ENCODE measurements at regions not wholly inside any gene's neighbourhood (a gene's known extent, or its start where the extent isn't known, plus 50 kb on each side); places are given as distances from the start of the nearest gene placed in this dataset.

DNA sequence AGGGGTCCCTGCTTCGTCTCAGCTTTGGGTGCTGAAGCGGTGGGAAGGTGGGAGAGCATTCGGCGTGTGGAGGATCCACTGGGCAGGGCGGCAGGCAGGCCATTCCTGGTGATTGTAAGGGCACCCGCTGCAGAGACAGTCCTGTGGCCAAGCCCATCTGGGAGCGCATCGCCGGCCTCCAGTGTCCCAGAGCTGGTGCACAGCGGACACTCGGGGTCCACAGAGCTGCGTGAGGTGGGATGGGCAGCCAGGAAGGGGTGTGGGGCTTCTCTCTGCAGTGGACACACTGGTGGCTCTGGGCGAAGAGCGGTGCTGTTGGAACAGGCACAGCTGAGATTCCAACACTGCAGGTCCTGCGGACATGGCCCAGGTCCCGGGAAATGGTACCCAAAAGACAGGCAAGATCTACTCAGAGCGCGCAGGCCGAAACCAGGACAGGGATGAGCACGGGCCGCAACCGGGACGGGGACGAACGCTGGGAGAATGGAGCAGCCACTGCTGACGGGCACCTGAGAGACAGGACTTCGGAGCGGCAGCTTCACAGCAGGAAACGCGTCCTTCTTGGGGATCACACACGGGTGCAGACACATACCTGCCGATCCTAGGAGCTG is 188.2 kb downstream of the ERMARD start:
- no peak overlapping the region for H4K91ac ChIP-seq (replicated peaks; ENCODE audit: insufficient read length, low read length)
- POLR2A ChIA-PET (ENCODE audit: partially characterized antibody): no interaction called here
- H2BK5ac ChIP-seq (ENCODE audit: low read depth, low read length): no peak overlapping the region
- H3K27me3 ChIP-seq (replicated peaks in 1 of 4; ENCODE audit: control insufficient read depth in 3 of 4, extremely low read depth in 1 of 4, insufficient read depth in 3 of 4, low read length in 3 of 4): peaks cover 0 to 34% (median 10%) of the 10 kb centered on the region in 4 experiments; a peak in 6 of 7 replicates
- H2BK15ac ChIP-seq (ENCODE audit: low read length): no peak overlapping the region
- H3K4me1 ChIP-seq (replicated peaks in 1 of 4; ENCODE audit: control insufficient read depth in 3 of 4, insufficient read depth in 4 of 4, low read length in 3 of 4): peaks cover 0 to 8% (median 4%) of the 10 kb centered on the region in 4 experiments; a peak in 4 of 7 replicates
- H3K18ac ChIP-seq (ENCODE audit: extremely low read depth, low read length): no peak overlapping the region
- H3K79me1 ChIP-seq (ENCODE audit: low read depth, low read length): no peaks in the 10 kb centered on the region
- no peak overlapping the region for H2AFZ ChIP-seq (ENCODE audit: low read length)
- 0 out of 4 replicates have a peak, but pooled peaks cover 0 to 3% of the 10 kb centered on the region in 2 experiments for H3K9me3 ChIP-seq (ENCODE audit: insufficient read depth in 2 of 2, low read depth in 1 of 2, low read length in 1 of 2)
- H3K14ac ChIP-seq (ENCODE audit: insufficient read length): no peak overlapping the region
- no peak overlapping the region for H2BK12ac ChIP-seq (ENCODE audit: low read depth, low read length)
- H3K27ac ChIP-seq (ENCODE audit: low read depth, low read length): no peak overlapping the region
- H4K20me1 ChIP-seq (replicated peaks in 1 of 2; ENCODE audit: control insufficient read depth in 1 of 2, insufficient read depth in 2 of 2, low read length in 2 of 2): peaks cover 0 to 2% of the 10 kb centered on the region in 2 experiments
- H3K9ac ChIP-seq (replicated peaks in 1 of 4; ENCODE audit: extremely low read depth in 1 of 4, low read depth in 3 of 4, low read length in 3 of 4): no peak overlapping the region
- no peak overlapping the region for H3K4me3 ChIP-seq (ENCODE audit: extremely low read depth in 1 of 4, insufficient read depth in 2 of 4, low read depth in 3 of 4, low read length in 4 of 4)
- no peaks in the 10 kb centered on the region for H3K23me2 ChIP-seq (ENCODE audit: low read depth, low read length)
- no peak overlapping the region for H4K8ac ChIP-seq (ENCODE audit: extremely low read depth, insufficient read depth, low read length)
- DNase-seq (ENCODE audit: low read depth in 1 of 2, low spot score in 2 of 2) (no peak), FAIRE-seq (no peak)
- H3K56ac ChIP-seq (replicated peaks; ENCODE audit: insufficient read length, low read depth, low read length): no peak overlapping the region
- TF ChIP-seq JUN (IDR thresholded peaks at IDR 0.05; ENCODE audit: low read depth, low read length): no peak
- TF ChIP-seq NRF1 (IDR thresholded peaks at IDR 0.05; ENCODE audit: low read depth, low read length): no peak
- no peak for TF ChIP-seq SIRT6 (IDR thresholded peaks at IDR 0.05; ENCODE audit: low read length)
- TF ChIP-seq ZNF274 (IDR thresholded peaks at IDR 0.05; ENCODE audit: borderline replicate concordance, extremely low read depth, low read length): no peak
- H4K5ac ChIP-seq (ENCODE audit: insufficient read length, low read depth, low read length): no peak overlapping the region
- no peak overlapping the region for H2AK5ac ChIP-seq (ENCODE audit: low read depth, low read length)
- CTCF ChIA-PET (ENCODE audit: partially characterized antibody): interaction anchor here (0.9 to 2.9 kb wide), 2 partner anchors 9 to 11 kb away, joined by 3 to 9 read pairs; no protein-coding TSS in a partner anchor
- H2BK20ac ChIP-seq (ENCODE audit: low read length): no peak overlapping the region
- H3K36me3 ChIP-seq (ENCODE audit: control insufficient read depth in 2 of 4, insufficient read depth in 4 of 4, low read length in 3 of 4): no peaks in the 10 kb centered on the region
- H3K23ac ChIP-seq (ENCODE audit: insufficient read length): no peak overlapping the region
- H3K79me2 ChIP-seq (ENCODE audit: control insufficient read depth in 1 of 2, insufficient read depth in 2 of 2, low read length in 2 of 2): no peaks in the 10 kb centered on the region
- no peak overlapping the region for H2BK120ac ChIP-seq (replicated peaks; ENCODE audit: low read depth, low read length)
- H3K4ac ChIP-seq (replicated peaks; ENCODE audit: insufficient read length, low read depth, low read length): no peak overlapping the region
- no peak overlapping the region for H3K4me2 ChIP-seq (ENCODE audit: insufficient read depth in 1 of 2, low read depth in 2 of 2, low read length in 2 of 2)
- 90% methylated on average over 30 of the region's 32 CpGs; no CpG with 5 or more reads in 1 of the 2 experiments for WGBS, 2 experiments (ENCODE audit: extremely low coverage in 1 of 2, insufficient coverage in 1 of 2, insufficient read length in 1 of 2, insufficient replicate concordance in 2 of 2, low coverage in 1 of 2, low lambda C conversion rate in 2 of 2, missing lambda C conversion rate in 1 of 2)

Data from H1 (cell line).